ENCODE measurements at regions not wholly inside any gene's neighbourhood (a gene's known extent, or its start where the extent isn't known, plus 50 kb on each side); places are given as distances from the start of the nearest gene placed in this dataset.

GRCh38 chr5:164356790-164357189 is 851.4 kb downstream of the MAT2B start:
- H3K9me3 Mint-ChIP-seq = peaks cover 0 to 2% (median 0%) of the 10 kb centered on the region in 7 donors
- Histone ChIP-seq H3K79me2 (ENCODE audit: insufficient read depth, low read length) (no peaks in the 10 kb centered on the region), H3K4me1 (ENCODE audit: control insufficient read depth in 1 of 2, insufficient read depth in 2 of 2, low read length in 2 of 2) (peaks cover 5% of the 10 kb centered on the region in 2 donors), H3K9me3 (replicated peaks in 1 of 2; ENCODE audit: control insufficient read depth in 1 of 2, insufficient read depth in 1 of 2, low read length in 2 of 2) (no peaks in the 10 kb centered on the region), H4K20me1 (ENCODE audit: insufficient read depth, low read length) (no peaks in the 10 kb centered on the region), H2AFZ (ENCODE audit: insufficient read depth, low read depth, low read length, poor library complexity, severe bottlenecking) (no peak overlapping the region), H3K9ac (ENCODE audit: insufficient read depth, low read length, poor library complexity, severe bottlenecking) (no peak overlapping the region), H3K4me2 (replicated peaks; ENCODE audit: extremely low read depth, low read length, poor library complexity, severe bottlenecking) (no peak overlapping the region), H3K36me3 (replicated peaks in 1 of 2; ENCODE audit: control insufficient read depth in 1 of 2, insufficient read depth in 2 of 2, low read length in 2 of 2) (no peaks in the 10 kb centered on the region), H3K4me3 (replicated peaks in 1 of 3; ENCODE audit: low read depth in 2 of 3, low read length in 3 of 3) (no peak overlapping the region), H3K27ac (ENCODE audit: low read depth in 1 of 2, low read length in 2 of 2) (no peak overlapping the region), H3K27me3 (ENCODE audit: control insufficient read depth in 2 of 2, insufficient read depth in 2 of 2, low read length in 2 of 2) (no peaks in the 10 kb centered on the region)
- H3K27me3 Mint-ChIP-seq (ENCODE audit: low read depth in 3 of 3) = no peaks in the 10 kb centered on the region
- TF ChIP-seq, protein P1, sequence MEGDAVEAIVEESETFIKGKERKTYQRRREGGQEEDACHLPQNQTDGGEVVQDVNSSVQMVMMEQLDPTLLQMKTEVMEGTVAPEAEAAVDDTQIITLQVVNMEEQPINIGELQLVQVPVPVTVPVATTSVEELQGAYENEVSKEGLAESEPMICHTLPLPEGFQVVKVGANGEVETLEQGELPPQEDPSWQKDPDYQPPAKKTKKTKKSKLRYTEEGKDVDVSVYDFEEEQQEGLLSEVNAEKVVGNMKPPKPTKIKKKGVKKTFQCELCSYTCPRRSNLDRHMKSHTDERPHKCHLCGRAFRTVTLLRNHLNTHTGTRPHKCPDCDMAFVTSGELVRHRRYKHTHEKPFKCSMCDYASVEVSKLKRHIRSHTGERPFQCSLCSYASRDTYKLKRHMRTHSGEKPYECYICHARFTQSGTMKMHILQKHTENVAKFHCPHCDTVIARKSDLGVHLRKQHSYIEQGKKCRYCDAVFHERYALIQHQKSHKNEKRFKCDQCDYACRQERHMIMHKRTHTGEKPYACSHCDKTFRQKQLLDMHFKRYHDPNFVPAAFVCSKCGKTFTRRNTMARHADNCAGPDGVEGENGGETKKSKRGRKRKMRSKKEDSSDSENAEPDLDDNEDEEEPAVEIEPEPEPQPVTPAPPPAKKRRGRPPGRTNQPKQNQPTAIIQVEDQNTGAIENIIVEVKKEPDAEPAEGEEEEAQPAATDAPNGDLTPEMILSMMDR (IDR thresholded peaks at IDR 0.05) = no peak
- DNase-seq = no peak
- no peak overlapping the region for H3K27ac Mint-ChIP-seq
- no peak overlapping the region for H3K4me3 Mint-ChIP-seq
- no CpG with 5 or more reads among the region's 4 CpGs for WGBS (ENCODE audit: insufficient coverage)
- intact Hi-C loops (cut with micrococcal nuclease) = no loop called here
- no peaks in the 10 kb centered on the region for H3K4me1 Mint-ChIP-seq
- no peaks in the 10 kb centered on the region for H3K36me3 Mint-ChIP-seq

DNA sequence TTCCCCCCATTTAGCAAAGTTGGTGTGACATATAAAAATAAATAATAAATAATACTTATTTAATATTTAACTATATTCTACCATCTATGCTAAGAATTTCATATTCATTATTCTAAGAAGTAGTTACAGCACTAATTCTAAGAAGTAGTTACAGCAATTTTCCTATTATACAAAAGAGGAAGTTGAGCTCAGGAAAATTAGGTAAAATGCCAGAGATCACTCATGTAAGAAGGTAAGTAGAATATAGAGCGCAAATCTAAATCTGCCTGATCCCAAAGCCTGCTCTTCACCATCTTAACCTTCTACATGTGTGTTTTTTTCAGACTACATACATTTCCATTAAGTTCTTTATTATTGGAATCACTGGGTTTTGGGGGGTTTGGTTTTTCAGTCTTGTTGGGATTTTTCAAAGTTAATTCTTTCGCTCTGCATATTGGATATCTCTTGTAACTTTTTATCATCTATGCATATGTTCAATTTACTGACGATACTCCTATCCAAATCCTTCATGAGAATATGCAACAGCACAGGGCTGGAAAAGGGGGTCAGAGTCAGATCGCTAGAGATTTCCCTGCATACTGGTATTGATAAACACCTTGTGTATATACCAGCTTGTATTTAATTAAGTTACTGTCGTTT is 852.1 kb downstream of the MAT2B start:
- TF ChIP-seq, protein P1 (IDR thresholded peaks at IDR 0.05) = no peak
- no peak overlapping the region for H3K4me3 Mint-ChIP-seq
- intact Hi-C loops (cut with micrococcal nuclease) = no loop called here
- H3K4me1 Mint-ChIP-seq = no peaks in the 10 kb centered on the region
- Histone ChIP-seq H4K20me1 (ENCODE audit: insufficient read depth, low read length) (no peaks in the 10 kb centered on the region), H3K9ac (ENCODE audit: insufficient read depth, low read length, poor library complexity, severe bottlenecking) (no peak overlapping the region), H3K27ac (ENCODE audit: low read depth in 1 of 2, low read length in 2 of 2) (no peak overlapping the region), H3K27me3 (ENCODE audit: control insufficient read depth in 2 of 2, insufficient read depth in 2 of 2, low read length in 2 of 2) (no peaks in the 10 kb centered on the region), H2AFZ (ENCODE audit: insufficient read depth, low read depth, low read length, poor library complexity, severe bottlenecking) (no peak overlapping the region), H3K9me3 (replicated peaks in 1 of 2; ENCODE audit: control insufficient read depth in 1 of 2, insufficient read depth in 1 of 2, low read length in 2 of 2) (no peaks in the 10 kb centered on the region), H3K79me2 (ENCODE audit: insufficient read depth, low read length) (no peaks in the 10 kb centered on the region), H3K4me3 (replicated peaks in 1 of 3; ENCODE audit: low read depth in 2 of 3, low read length in 3 of 3) (no peak overlapping the region), H3K36me3 (replicated peaks in 1 of 2; ENCODE audit: control insufficient read depth in 1 of 2, insufficient read depth in 2 of 2, low read length in 2 of 2) (no peaks in the 10 kb centered on the region), H3K4me2 (replicated peaks; ENCODE audit: extremely low read depth, low read length, poor library complexity, severe bottlenecking) (no peak overlapping the region), H3K4me1 (ENCODE audit: control insufficient read depth in 1 of 2, insufficient read depth in 2 of 2, low read length in 2 of 2) (peaks cover 5% of the 10 kb centered on the region in 2 donors)
- no peaks in the 10 kb centered on the region for H3K27me3 Mint-ChIP-seq (ENCODE audit: low read depth in 3 of 3)
- H3K9me3 Mint-ChIP-seq = peaks cover 0 to 2% (median 0%) of the 10 kb centered on the region in 7 donors
- WGBS (ENCODE audit: insufficient coverage) = no CpG with 5 or more reads among the region's 5 CpGs
- H3K36me3 Mint-ChIP-seq = no peaks in the 10 kb centered on the region
- H3K27ac Mint-ChIP-seq = no peak overlapping the region
- no peak for DNase-seq

All from CD14-positive monocyte (primary cell).